Right lobe of liver (tissue), 6 donors: ENCODE measurements at regions not wholly inside any gene's neighbourhood (a gene's known extent, or its start where the extent isn't known, plus 50 kb on each side); places are given as distances from the start of the nearest gene placed in this dataset.

Source experiments
- ATAC-seq, 4 donors: fragments of 200-7000 bp; cut with Tn5 transposase; one replicate each; pipeline ENCODE4 v1.9.1; 2020; ENCODE audit warnings: mild to moderate bottlenecking in 4 of 4, moderate library complexity in 4 of 4
- DNase-seq, 3 donors: peaks; one replicate each; pipeline ENCODE4 v3.0.0-alpha.2; 2020
- H3K27ac ChIP-seq, 3 donors: fragments of 200-600 bp; one replicate each; pipeline ENCODE4 v1.8.0; 2022
- H3K27me3 ChIP-seq, 2 donors: fragments of 200-600 bp; one replicate each; pipeline ENCODE4 v1.8.0; 2022
- H3K36me3 ChIP-seq, 4 donors: fragments of 200-600 bp; sonication (generic) in 1 of 4; one replicate each; pipeline versions ENCODE4 v1.5.1 to v1.8.0; 2017 to 2022; ENCODE audit warnings: control low read depth in 1 of 4
- H3K4me1 ChIP-seq, 4 donors: fragments of 200-600 bp; sonication (generic) in 1 of 4; one replicate each; pipeline versions ENCODE4 v1.5.1 to v1.8.0; 2017 to 2022; ENCODE audit warnings: control low read depth in 1 of 4
- H3K4me3 ChIP-seq, 3 donors: fragments of 200-600 bp; one replicate each; pipeline ENCODE4 v1.8.0; 2022
- H3K9me3 ChIP-seq, 4 donors: fragments of 200-600 bp; sonication (generic) in 1 of 4; one replicate each; pipeline versions ENCODE4 v1.5.1 to v1.8.0; 2017 to 2022; ENCODE audit warnings: control low read depth in 1 of 4
- CTCF ChIP-seq, 4 donors: fragments of 200-600 bp in 3 of 4; fragments of 450-650 bp in 1 of 4; IDR thresholded peaks; one replicate each; pipeline versions ENCODE4 v1.5.1 to v1.8.0; 2016 to 2022; ENCODE audit warnings: antibody characterized with exemption in 4 of 4, mild to moderate bottlenecking in 2 of 4
- POLR2A ChIP-seq: fragments of 450-650 bp; IDR thresholded peaks from one replicate; pipeline ENCODE4 v1.6.1; 2017; ENCODE audit warnings: antibody characterized with exemption, mild to moderate bottlenecking
- WGBS: methylation state at CpG from one replicate; pipeline ENCODE4 v1.1.6; 2018; ENCODE audit warnings: low coverage, low lambda C conversion rate; ENCODE audit not compliant: insufficient coverage; ENCODE audit errors: missing lambda C conversion rate; 5-methylcytosine and 5-hydroxymethylcytosine counted together
- intact Hi-C, 2 donors: fragments of 100-400 bp; cut with DNase I; formaldehyde crosslinking; loops; one replicate each; pipeline versions ENCODE4 v1.11.2 to v1.14.1; 2022
- donor health status: DM: no; HTN: yes; CAD: no.
- donor health status: DM: no; HTN: no; CAD: no.
- donor health status: DM: no; HTN: no; CAD: no.
- donor health status: DM: no; HTN: yes; CAD: no.
- donor health status: DM: no; HTN: yes; CAD: no.

- peak in 2 of 4 donors; percentile 37 to 54 for ATAC-seq
- 2% methylated on average over 2 of the region's 2 CpGs for WGBS
Observed at GRCh38 chr14:39988939-39989338, 556.7 kb upstream of the FBXO33 start.

GRCh38 chr14:39984323-39984722, 552.1 kb upstream of the FBXO33 start:
- no peak for ATAC-seq
- intact Hi-C loops, result no loop called here
- H3K36me3 ChIP-seq, result no peaks in the 10 kb centered on the region
- H3K9me3 ChIP-seq, result no peaks in the 10 kb centered on the region
- no peaks in the 10 kb centered on the region for H3K27me3 ChIP-seq
- no peak overlapping the region for H3K27ac ChIP-seq
- TF ChIP-seq CTCF (IDR thresholded peaks at IDR 0.05) (no peak), POLR2A (no peak)
- DNase-seq, result no peak
- no peak overlapping the region for H3K4me3 ChIP-seq
- H3K4me1 ChIP-seq, result no peaks in the 10 kb centered on the region
- WGBS, result 58% methylated on average over 2 of the region's 2 CpGs

More at GRCh38 chr14:39988939-39989338, 556.7 kb upstream of the FBXO33 start:
- TF ChIP-seq POLR2A (no peak), CTCF (IDR thresholded peaks at IDR 0.05) (peak; percentile 18 to 51 (median 28))
- Histone ChIP-seq H3K27me3 (no peaks in the 10 kb centered on the region), H3K4me1 (no peaks in the 10 kb centered on the region), H3K9me3 (no peaks in the 10 kb centered on the region), H3K27ac (no peak overlapping the region), H3K36me3 (no peaks in the 10 kb centered on the region), H3K4me3 (no peak overlapping the region)
- no peak for DNase-seq
- intact Hi-C loops, result no loop called here

- WGBS, result 16% methylated on average over 3 of the region's 3 CpGs
- Histone ChIP-seq H3K36me3 (no peaks in the 10 kb centered on the region), H3K27me3 (no peaks in the 10 kb centered on the region), H3K4me1 (no peaks in the 10 kb centered on the region), H3K4me3 (no peak overlapping the region), H3K27ac (no peak overlapping the region), H3K9me3 (no peaks in the 10 kb centered on the region)
- DNase-seq (no peak), ATAC-seq (no peak)
- no peak for TF ChIP-seq CTCF (IDR thresholded peaks at IDR 0.05)
- TF ChIP-seq POLR2A, result no peak
- intact Hi-C loops, result no loop called here
Observed at GRCh38 chr14:39977198-39977597, 545.0 kb upstream of the FBXO33 start.

- no peak for TF ChIP-seq CTCF (IDR thresholded peaks at IDR 0.05)
- no peak for TF ChIP-seq POLR2A
- Histone ChIP-seq H3K4me1 (no peaks in the 10 kb centered on the region), H3K36me3 (no peaks in the 10 kb centered on the region), H3K27me3 (no peaks in the 10 kb centered on the region), H3K4me3 (no peak overlapping the region), H3K27ac (no peak overlapping the region), H3K9me3 (no peaks in the 10 kb centered on the region)
- no peak for DNase-seq
- ATAC-seq, result no peak
- intact Hi-C loops, result no loop called here
- WGBS, result 17% methylated on average over 1 of the region's 1 CpG
Observed at GRCh38 chr14:39974036-39974435, 541.8 kb upstream of the FBXO33 start.

GRCh38 chr14:39972704-39973103, 540.5 kb upstream of the FBXO33 start:
- Histone ChIP-seq H3K4me3 (no peak overlapping the region), H3K27me3 (no peaks in the 10 kb centered on the region), H3K4me1 (no peaks in the 10 kb centered on the region), H3K36me3 (no peaks in the 10 kb centered on the region), H3K9me3 (no peaks in the 10 kb centered on the region), H3K27ac (no peak overlapping the region)
- DNase-seq (no peak), ATAC-seq (no peak)
- TF ChIP-seq CTCF (IDR thresholded peaks at IDR 0.05) (no peak), POLR2A (no peak)
- WGBS, result 79% methylated on average over 2 of the region's 2 CpGs
- intact Hi-C loops, result no loop called here
